Gastrocnemius medialis (tissue), 4 donors: ENCODE measurements at regions not wholly inside any gene's neighbourhood (a gene's known extent, or its start where the extent isn't known, plus 50 kb on each side); places are given as distances from the start of the nearest gene placed in this dataset.

Experiments
- ATAC-seq, 2 donors: fragments of 150-250 bp; one replicate each; pipeline ENCODE4 v1.9.1; 2016
- DNase-seq, 2 donors: peaks; one replicate each; pipeline ENCODE4 v3.0.0-alpha.2; 2019
- H3K27ac ChIP-seq, 4 donors: fragments of 200-600 bp; sonication (generic); 1 replicate in 1 of 4; 2 replicates in 3 of 4; pipeline ENCODE4 v1.5.1; 2016 to 2018; ENCODE audit warnings: mild to moderate bottlenecking in 2 of 4, moderate library complexity in 1 of 4
- H3K27me3 ChIP-seq, 3 donors: fragments of 200-600 bp; sonication (generic) in 2 of 3; 1 replicate in 1 of 3; 2 replicates in 2 of 3; pipeline versions ENCODE4 v1.5.1 to v1.6.0; 2016 to 2019; ENCODE audit warnings: mild to moderate bottlenecking in 1 of 3, moderate library complexity in 1 of 3
- H3K36me3 ChIP-seq, 2 donors: fragments of 200-600 bp; sonication (generic) in 1 of 2; one replicate each; pipeline ENCODE4 v1.5.1; 2017 to 2018
- H3K4me1 ChIP-seq, 2 donors: fragments of 200-600 bp; sonication (generic) in 1 of 2; one replicate each; pipeline ENCODE4 v1.5.1; 2016 to 2017; ENCODE audit warnings: mild to moderate bottlenecking in 2 of 2
- H3K4me3 ChIP-seq, 4 donors: fragments of 200-600 bp; sonication (generic) in 3 of 4; 1 replicate in 1 of 4; 2 replicates in 3 of 4; pipeline ENCODE4 v1.5.1; 2016 to 2019; ENCODE audit warnings: mild to moderate bottlenecking in 2 of 4
- H3K9me3 ChIP-seq, 3 donors: fragments of 200-600 bp; sonication (generic) in 2 of 3; 1 replicate in 1 of 3; 2 replicates in 2 of 3; pipeline ENCODE4 v1.5.1; 2016 to 2019
- CTCF ChIP-seq, 5 experiments: fragments of 450-650 bp in 3 of 5; fragments of 200-600 bp in 2 of 5; sonication (generic) in 2 of 5; IDR thresholded peaks in 4 of 5; conservative IDR thresholded peaks in 1 of 5; 1 replicate in 4 of 5; 2 replicates in 1 of 5; pipeline ENCODE4 v1.5.1; 2016 to 2019; ENCODE audit warnings: antibody characterized with exemption in 5 of 5, mild to moderate bottlenecking in 3 of 5, moderate library complexity in 3 of 5
- POLR2A ChIP-seq, 2 donors: fragments of 450-650 bp; IDR thresholded peaks; one replicate each; pipeline ENCODE4 v1.6.1; 2017; ENCODE audit warnings: antibody characterized with exemption in 2 of 2, mild to moderate bottlenecking in 2 of 2, moderate library complexity in 2 of 2
- in situ Hi-C, 4 donors: fragments of 200-750 bp; cut with MboI; loops; one replicate each; pipeline versions ENCODE4 v1.15.0 to v1.8.0; 2017; ENCODE audit warnings: low sequenced_read_pairs in 4 of 4
- intact Hi-C: fragments of 100-400 bp; cut with DNase I; formaldehyde crosslinking; loops from one replicate; pipeline ENCODE4 v1.15.1; 2023; ENCODE audit warnings: low total_unique reads

DNA sequence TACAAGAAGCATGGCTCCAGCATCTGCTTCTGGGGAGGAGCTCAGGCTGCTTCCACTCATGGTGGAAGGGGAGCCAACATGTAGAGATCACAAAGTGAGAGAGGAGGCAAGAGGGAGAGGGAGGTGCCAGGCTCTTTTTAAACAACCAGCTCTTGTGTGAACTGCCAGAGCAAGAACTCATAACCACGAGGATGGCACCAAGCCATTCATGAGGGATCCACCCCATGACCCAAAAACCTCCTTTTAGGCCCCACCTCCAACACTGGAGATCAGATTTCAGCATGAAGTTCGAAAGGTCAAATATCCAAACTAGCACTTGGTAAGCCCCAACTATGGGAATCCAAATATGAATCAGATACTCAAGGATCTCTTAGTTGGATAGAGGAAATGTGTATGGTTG lies 131.2 kb downstream of the RXFP2 start:
- intact Hi-C loops = no loop called here
- no peaks in the 10 kb centered on the region for H3K36me3 ChIP-seq
- H3K4me3 ChIP-seq = no peak overlapping the region
- no peaks in the 10 kb centered on the region for H3K9me3 ChIP-seq
- no peak for ATAC-seq
- no peak overlapping the region for H3K27ac ChIP-seq
- no peak for DNase-seq
- no peaks in the 10 kb centered on the region for H3K4me1 ChIP-seq
- H3K27me3 ChIP-seq = no peaks in the 10 kb centered on the region
- TF ChIP-seq POLR2A (IDR thresholded peaks at IDR 0.05) (no peak), CTCF (IDR thresholded peaks at IDR 0.05 in 4 of 5, conservative IDR thresholded peaks at IDR 0.05 in 1 of 5) (no peak)
- in situ Hi-C loops = no loop called here

DNA sequence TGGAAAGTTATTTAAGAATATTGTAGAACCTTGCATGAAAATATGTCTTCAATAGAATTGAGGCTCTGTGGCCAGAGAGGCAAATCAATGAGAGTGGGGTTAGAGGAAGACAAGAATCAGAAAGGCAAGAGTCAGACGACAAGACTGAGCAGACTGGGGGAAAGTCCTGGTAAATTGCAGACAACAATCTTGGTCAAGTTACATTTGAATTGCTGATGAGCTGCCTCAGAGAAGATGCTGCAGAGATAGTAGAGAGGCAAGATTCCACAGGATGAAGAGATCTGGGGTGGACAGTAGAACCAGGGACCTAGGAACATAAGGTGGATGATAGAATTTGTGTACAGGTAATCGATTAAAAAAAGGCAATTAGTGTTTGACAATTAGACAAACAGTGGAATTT lies 133.8 kb downstream of the RXFP2 start:
- Histone ChIP-seq H3K27ac (no peak overlapping the region), H3K9me3 (no peaks in the 10 kb centered on the region), H3K27me3 (no peaks in the 10 kb centered on the region), H3K4me3 (no peak overlapping the region), H3K36me3 (no peaks in the 10 kb centered on the region), H3K4me1 (peaks cover 7 to 11% of the 10 kb centered on the region in 2 donors)
- TF ChIP-seq POLR2A (IDR thresholded peaks at IDR 0.05) (no peak), CTCF (IDR thresholded peaks at IDR 0.05 in 4 of 5, conservative IDR thresholded peaks at IDR 0.05 in 1 of 5) (no peak)
- ATAC-seq = no peak
- intact Hi-C loops = no loop called here
- no peak for DNase-seq
- in situ Hi-C loops = no loop called here

DNA sequence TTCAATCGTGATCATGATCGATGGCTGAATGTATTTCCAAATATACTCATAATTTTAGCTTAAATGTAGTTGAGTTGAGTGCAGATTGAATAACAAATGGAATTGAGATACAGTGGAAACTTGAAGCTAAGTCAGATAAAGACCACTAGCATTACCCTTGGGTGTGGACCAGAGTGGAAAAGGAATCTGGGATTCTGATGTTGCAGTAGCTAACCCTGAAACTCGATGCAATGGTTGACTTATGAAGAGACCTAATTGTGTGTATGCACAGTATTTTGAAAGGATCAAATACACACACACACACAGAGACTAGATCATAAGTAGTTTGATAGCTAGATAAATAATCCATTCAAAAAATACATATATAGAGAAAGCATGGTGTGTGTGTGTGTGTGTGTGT lies 135.8 kb downstream of the RXFP2 start:
- in situ Hi-C loops (no loop called here), intact Hi-C loops (no loop called here)
- Histone ChIP-seq H3K36me3 (no peaks in the 10 kb centered on the region), H3K4me1 (peaks cover 7 to 12% of the 10 kb centered on the region in 2 donors), H3K27me3 (no peaks in the 10 kb centered on the region), H3K9me3 (no peaks in the 10 kb centered on the region), H3K4me3 (no peak overlapping the region), H3K27ac (no peak overlapping the region)
- TF ChIP-seq CTCF (IDR thresholded peaks at IDR 0.05 in 4 of 5, conservative IDR thresholded peaks at IDR 0.05 in 1 of 5) = no peak
- no peak for TF ChIP-seq POLR2A (IDR thresholded peaks at IDR 0.05)
- ATAC-seq = no peak
- no peak for DNase-seq

DNA sequence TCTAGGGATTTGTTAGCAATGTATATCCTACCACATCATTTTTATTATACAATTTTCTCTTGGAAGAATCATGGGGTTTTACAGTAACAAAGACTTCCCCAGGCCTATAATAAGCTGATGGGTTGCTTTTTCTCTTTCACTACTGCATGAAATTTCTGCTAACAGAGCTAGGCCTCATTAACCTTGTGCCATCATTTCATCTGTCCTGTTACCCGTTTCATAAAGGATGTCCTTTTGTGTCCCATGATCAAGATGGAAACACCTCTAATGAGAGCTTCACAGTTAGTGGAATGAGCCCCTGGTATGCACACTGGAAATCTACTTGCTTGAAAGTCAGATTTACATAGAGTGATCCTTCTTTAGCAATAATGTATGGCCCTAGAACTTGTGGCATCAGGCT lies 138.7 kb downstream of the RXFP2 start:
- Histone ChIP-seq H3K27ac (no peak overlapping the region), H3K4me1 (peaks cover 13 to 24% of the 10 kb centered on the region in 2 donors), H3K36me3 (no peaks in the 10 kb centered on the region), H3K27me3 (no peaks in the 10 kb centered on the region), H3K4me3 (no peak overlapping the region), H3K9me3 (no peaks in the 10 kb centered on the region)
- in situ Hi-C loops (no loop called here), intact Hi-C loops (no loop called here)
- TF ChIP-seq CTCF (IDR thresholded peaks at IDR 0.05 in 4 of 5, conservative IDR thresholded peaks at IDR 0.05 in 1 of 5) = no peak
- TF ChIP-seq POLR2A (IDR thresholded peaks at IDR 0.05) = no peak
- DNase-seq (no peak), ATAC-seq (no peak)

GRCh38 chr13:31878495-31878894 lies 139.2 kb downstream of the RXFP2 start:
- intact Hi-C loops = no loop called here
- TF ChIP-seq CTCF (IDR thresholded peaks at IDR 0.05 in 4 of 5, conservative IDR thresholded peaks at IDR 0.05 in 1 of 5) (no peak), POLR2A (IDR thresholded peaks at IDR 0.05) (no peak)
- Histone ChIP-seq H3K36me3 (no peaks in the 10 kb centered on the region), H3K27ac (no peak overlapping the region), H3K9me3 (no peaks in the 10 kb centered on the region), H3K4me3 (no peak overlapping the region), H3K27me3 (no peaks in the 10 kb centered on the region), H3K4me1 (peaks cover 13 to 24% of the 10 kb centered on the region in 2 donors)
- in situ Hi-C loops = no loop called here
- DNase-seq (no peak), ATAC-seq (no peak)
